NCI-H128 (cell line): ENCODE measurements at regions not wholly inside any gene's neighbourhood (a gene's known extent, or its start where the extent isn't known, plus 50 kb on each side); places are given as distances from the start of the nearest gene placed in this dataset.

Experiments
- DNase-seq: peaks from one replicate; lab custom pipeline; 2025; ENCODE audit not compliant: unreplicated experiment; lab: John Stamatoyannopoulos, UW

- no peak for DNase-seq
Observed at GRCh38 chr13:80463673-80464352, 122.9 kb upstream of the SPRY2 start.

GRCh38 chr13:80462567-80462966 lies 121.6 kb upstream of the SPRY2 start:
- DNase-seq = no peak

GRCh38 chr13:80462037-80462436 lies 121.1 kb upstream of the SPRY2 start:
- no peak for DNase-seq

- DNase-seq = no peak
Observed at GRCh38 chr13:80458543-80458942, 117.6 kb upstream of the SPRY2 start.

- DNase-seq = no peak
Observed at GRCh38 chr13:80454245-80454644, 113.3 kb upstream of the SPRY2 start.

- no peak for DNase-seq
Observed at GRCh38 chr13:80452279-80452678, 111.4 kb upstream of the SPRY2 start.

GRCh38 chr13:80451641-80452040 lies 110.7 kb upstream of the SPRY2 start:
- DNase-seq = no peak

GRCh38 chr13:80450386-80450785 lies 109.5 kb upstream of the SPRY2 start:
- no peak for DNase-seq

GRCh38 chr13:80448725-80449124 lies 107.8 kb upstream of the SPRY2 start:
- no peak for DNase-seq

- DNase-seq = no peak
Observed at GRCh38 chr13:80447747-80448146, 106.8 kb upstream of the SPRY2 start.

- DNase-seq = no peak
Observed at GRCh38 chr13:80444240-80445015, 103.5 kb upstream of the SPRY2 start.

- DNase-seq = no peak
Observed at GRCh38 chr13:80442609-80443008, 101.7 kb upstream of the SPRY2 start.

GRCh38 chr13:80441968-80442367 lies 101.0 kb upstream of the SPRY2 start:
- DNase-seq = no peak

- no peak for DNase-seq
Observed at GRCh38 chr13:80438521-80438920, 97.6 kb upstream of the SPRY2 start.

GRCh38 chr13:80437231-80437630 lies 96.3 kb upstream of the SPRY2 start:
- DNase-seq = no peak

- DNase-seq = no peak
Observed at GRCh38 chr13:80436571-80437169, 95.7 kb upstream of the SPRY2 start.

GRCh38 chr13:80430561-80430960 lies 89.6 kb upstream of the SPRY2 start:
- DNase-seq = no peak

- no peak for DNase-seq
Observed at GRCh38 chr13:80428349-80429096, 87.6 kb upstream of the SPRY2 start.

GRCh38 chr13:80419416-80419815 lies 78.5 kb upstream of the SPRY2 start:
- no peak for DNase-seq

- DNase-seq = no peak
Observed at GRCh38 chr13:80413611-80414010, 72.7 kb upstream of the SPRY2 start.

- no peak for DNase-seq
Observed at GRCh38 chr13:80408270-80408669, 67.3 kb upstream of the SPRY2 start.
